ENCODE measurements at regions not wholly inside any gene's neighbourhood (a gene's known extent, or its start where the extent isn't known, plus 50 kb on each side); places are given as distances from the start of the nearest gene placed in this dataset.

- H3K79me2 ChIP-seq (ENCODE audit: insufficient read depth, low read length): no peaks in the 10 kb centered on the region
- no peaks in the 10 kb centered on the region for H4K20me1 ChIP-seq (ENCODE audit: insufficient read depth, low read length, poor library complexity, severe bottlenecking)
- H3K4me3 ChIP-seq (ENCODE audit: low read length, poor library complexity, severe bottlenecking): no peak overlapping the region
- H3K9ac ChIP-seq (ENCODE audit: low read depth, low read length, poor library complexity, severe bottlenecking): no peak overlapping the region
- H3K4me1 ChIP-seq (ENCODE audit: insufficient read depth, low read length, poor library complexity, severe bottlenecking): peaks cover 5% of the 10 kb centered on the region
- no peaks in the 10 kb centered on the region for H3K9me2 ChIP-seq (replicated peaks; ENCODE audit: low read depth, low read length)
- no peak for TF ChIP-seq CTCF (conservative IDR thresholded peaks at IDR 0.05; ENCODE audit: low read length)
- TF ChIP-seq EZH2phosphoT487 (IDR thresholded peaks at IDR 0.05; ENCODE audit: borderline replicate concordance): no peak
- H3K27me3 ChIP-seq (ENCODE audit: insufficient read depth, low read length, poor library complexity, severe bottlenecking): no peaks in the 10 kb centered on the region
- no peaks in the 10 kb centered on the region for H3K9me3 ChIP-seq (ENCODE audit: insufficient read depth, low read depth, low read length)
- no peaks in the 10 kb centered on the region for H3F3A ChIP-seq (ENCODE audit: low read depth)
- H3K36me3 ChIP-seq (ENCODE audit: insufficient read depth, low read length): no peaks in the 10 kb centered on the region
- H3K4me2 ChIP-seq (ENCODE audit: low read depth, low read length, poor library complexity, severe bottlenecking): no peak overlapping the region
- H2AFZ ChIP-seq (ENCODE audit: low read length): no peak overlapping the region
Observed at GRCh38 chr2:9741110-9741509, 102.2 kb upstream of the TAF1B start.

GRCh38 chr2:9742601-9743000 is 100.7 kb upstream of the TAF1B start:
- Histone ChIP-seq H3K4me2 (ENCODE audit: low read depth, low read length, poor library complexity, severe bottlenecking) (no peak overlapping the region), H3K9me2 (replicated peaks; ENCODE audit: low read depth, low read length) (no peaks in the 10 kb centered on the region)

GRCh38 chr2:9744256-9745004 is 98.8 kb upstream of the TAF1B start:
- no peaks in the 10 kb centered on the region for H3K4me1 ChIP-seq (ENCODE audit: insufficient read depth, low read length, poor library complexity, severe bottlenecking)
- H2AFZ ChIP-seq (ENCODE audit: low read length): no peak overlapping the region
- H3K79me2 ChIP-seq (ENCODE audit: insufficient read depth, low read length): no peaks in the 10 kb centered on the region
- no peaks in the 10 kb centered on the region for H3K9me2 ChIP-seq (replicated peaks; ENCODE audit: low read depth, low read length)
- no peaks in the 10 kb centered on the region for H3K36me3 ChIP-seq (ENCODE audit: insufficient read depth, low read length)
- H3K4me2 ChIP-seq (ENCODE audit: low read depth, low read length, poor library complexity, severe bottlenecking): no peak overlapping the region
- H3K9me3 ChIP-seq (ENCODE audit: insufficient read depth, low read depth, low read length): no peaks in the 10 kb centered on the region
- H3F3A ChIP-seq (ENCODE audit: low read depth): no peaks in the 10 kb centered on the region
- no peak overlapping the region for H3K9ac ChIP-seq (ENCODE audit: low read depth, low read length, poor library complexity, severe bottlenecking)
- TF ChIP-seq EZH2phosphoT487 (IDR thresholded peaks at IDR 0.05; ENCODE audit: borderline replicate concordance) (no peak), CTCF (conservative IDR thresholded peaks at IDR 0.05; ENCODE audit: low read length) (no peak)
- no peaks in the 10 kb centered on the region for H4K20me1 ChIP-seq (ENCODE audit: insufficient read depth, low read length, poor library complexity, severe bottlenecking)
- H3K4me3 ChIP-seq (ENCODE audit: low read length, poor library complexity, severe bottlenecking): no peak overlapping the region
- no peaks in the 10 kb centered on the region for H3K27me3 ChIP-seq (ENCODE audit: insufficient read depth, low read length, poor library complexity, severe bottlenecking)

More at GRCh38 chr2:9742601-9743000, 100.7 kb upstream of the TAF1B start:
- no peaks in the 10 kb centered on the region for H3K4me1 ChIP-seq (ENCODE audit: insufficient read depth, low read length, poor library complexity, severe bottlenecking)
- no peaks in the 10 kb centered on the region for H3F3A ChIP-seq (ENCODE audit: low read depth)
- H3K27me3 ChIP-seq (ENCODE audit: insufficient read depth, low read length, poor library complexity, severe bottlenecking): no peaks in the 10 kb centered on the region
- H3K36me3 ChIP-seq (ENCODE audit: insufficient read depth, low read length): no peaks in the 10 kb centered on the region
- H3K9ac ChIP-seq (ENCODE audit: low read depth, low read length, poor library complexity, severe bottlenecking): no peak overlapping the region
- no peaks in the 10 kb centered on the region for H4K20me1 ChIP-seq (ENCODE audit: insufficient read depth, low read length, poor library complexity, severe bottlenecking)
- TF ChIP-seq CTCF (conservative IDR thresholded peaks at IDR 0.05; ENCODE audit: low read length): no peak
- no peak for TF ChIP-seq EZH2phosphoT487 (IDR thresholded peaks at IDR 0.05; ENCODE audit: borderline replicate concordance)
- no peaks in the 10 kb centered on the region for H3K9me3 ChIP-seq (ENCODE audit: insufficient read depth, low read depth, low read length)
- no peak overlapping the region for H2AFZ ChIP-seq (ENCODE audit: low read length)
- H3K4me3 ChIP-seq (ENCODE audit: low read length, poor library complexity, severe bottlenecking): no peak overlapping the region
- H3K79me2 ChIP-seq (ENCODE audit: insufficient read depth, low read length): no peaks in the 10 kb centered on the region
